H9 (cell line): ENCODE measurements at regions not wholly inside any gene's neighbourhood (a gene's known extent, or its start where the extent isn't known, plus 50 kb on each side); places are given as distances from the start of the nearest gene placed in this dataset.

Source experiments
- DNase-seq: peaks from one replicate; pipeline ENCODE4 v3.0.0-alpha.2; 2017
- H2AFZ ChIP-seq: one replicate; pipeline ENCODE4 v1.6.1; 2013; ENCODE audit warnings: mild to moderate bottlenecking, low read length, control low read depth, moderate library complexity
- H2AK5ac ChIP-seq: 2 replicates; pipeline ENCODE4 v1.6.1; 2013; ENCODE audit warnings: low read length, control low read depth, mixed read lengths; ENCODE audit not compliant: insufficient read length
- H2BK120ac ChIP-seq: one replicate; pipeline ENCODE4 v1.6.1; 2013; ENCODE audit warnings: low read depth, mild to moderate bottlenecking, low read length, control low read depth, inconsistent platforms; ENCODE audit not compliant: poor library complexity, severe bottlenecking
- H2BK12ac ChIP-seq: 2 replicates; pipeline ENCODE4 v1.6.1; 2013; ENCODE audit warnings: low read length, control low read depth, mixed read lengths, low read depth; ENCODE audit not compliant: insufficient read length
- H2BK15ac ChIP-seq: 2 replicates; pipeline ENCODE4 v1.6.1; 2013; ENCODE audit warnings: low read depth, low read length, control low read depth
- H2BK20ac ChIP-seq: one replicate; pipeline ENCODE4 v1.6.1; 2013; ENCODE audit warnings: low read depth, mild to moderate bottlenecking, low read length, control low read depth, inconsistent platforms; ENCODE audit not compliant: poor library complexity, severe bottlenecking
- H2BK5ac ChIP-seq: 2 replicates; pipeline ENCODE4 v1.6.1; 2013; ENCODE audit warnings: low read length, control low read depth, mixed read lengths; ENCODE audit not compliant: insufficient read length
- H3K14ac ChIP-seq: 2 replicates; pipeline ENCODE4 v1.6.1; 2013; ENCODE audit warnings: low read length, control low read depth; ENCODE audit not compliant: insufficient read depth
- H3K18ac ChIP-seq: 2 replicates; pipeline ENCODE4 v1.6.1; 2013; ENCODE audit warnings: low read depth, mild to moderate bottlenecking, mixed read lengths, low read length, control low read depth; ENCODE audit not compliant: insufficient read length
- H3K23ac ChIP-seq: 2 replicates; pipeline ENCODE4 v1.6.1; 2013; ENCODE audit warnings: low read length, control low read depth, mixed read lengths, low read depth; ENCODE audit not compliant: insufficient read length
- H3K23me2 ChIP-seq: 2 replicates; pipeline ENCODE4 v1.6.1; 2013; ENCODE audit warnings: low read depth, mild to moderate bottlenecking, mixed read lengths, low read length, control low read depth; ENCODE audit not compliant: insufficient read length, poor library complexity, severe bottlenecking
- H3K27ac ChIP-seq: 2 replicates; pipeline ENCODE4 v1.5.1; 2013; ENCODE audit warnings: low read length, control low read depth, mixed read lengths, low read depth; ENCODE audit not compliant: insufficient read length
- H3K27me3 ChIP-seq: 2 replicates; pipeline ENCODE4 v1.6.1; 2013; ENCODE audit warnings: low read length, control low read depth, inconsistent platforms; ENCODE audit not compliant: insufficient read depth
- H3K4ac ChIP-seq: 2 replicates; pipeline ENCODE4 v1.6.1; 2013; ENCODE audit warnings: low read depth, mild to moderate bottlenecking, control low read depth, inconsistent platforms, low read length, moderate library complexity
- H3K4me1 ChIP-seq: 2 replicates; pipeline ENCODE4 v1.6.1; 2013; ENCODE audit warnings: low read length, control low read depth, inconsistent platforms; ENCODE audit not compliant: insufficient read depth
- H3K4me2 ChIP-seq: 2 replicates; pipeline ENCODE4 v1.6.1; 2013; ENCODE audit warnings: low read length, control low read depth, mixed read lengths; ENCODE audit not compliant: insufficient read length, insufficient read depth
- H3K56ac ChIP-seq: 2 replicates; pipeline ENCODE4 v1.6.1; 2013; ENCODE audit warnings: low read depth, mild to moderate bottlenecking, mixed read lengths, low read length, control low read depth; ENCODE audit not compliant: insufficient read length
- H3K79me1 ChIP-seq: 2 replicates; pipeline ENCODE4 v1.6.1; 2013; ENCODE audit warnings: low read depth, mild to moderate bottlenecking, moderate library complexity, low read length, control low read depth, inconsistent platforms; ENCODE audit not compliant: insufficient read depth, poor library complexity, severe bottlenecking
- H3K79me2 ChIP-seq: 2 replicates; pipeline ENCODE4 v1.6.1; 2013; ENCODE audit warnings: low read length, control low read depth, inconsistent platforms; ENCODE audit not compliant: insufficient read depth
- H3K9ac ChIP-seq: 2 replicates; pipeline ENCODE4 v1.6.1; 2013; ENCODE audit warnings: low read length, control low read depth, mixed read lengths; ENCODE audit not compliant: insufficient read length; ENCODE audit errors: extremely low read depth
- H3K9me3 ChIP-seq: one replicate; pipeline ENCODE4 v1.6.1; 2013; ENCODE audit warnings: low read depth, low read length, inconsistent platforms; ENCODE audit not compliant: control insufficient read depth
- H3T11ph ChIP-seq: one replicate; pipeline ENCODE4 v1.6.1; 2013; ENCODE audit warnings: mild to moderate bottlenecking, low read length, control low read depth, inconsistent platforms
- H4K20me1 ChIP-seq: one replicate; pipeline ENCODE4 v1.6.1; 2013; ENCODE audit not compliant: control insufficient read depth, insufficient read length, insufficient read depth
- H4K5ac ChIP-seq: 2 replicates; pipeline ENCODE4 v1.6.1; 2013; ENCODE audit warnings: low read depth, mild to moderate bottlenecking, mixed read lengths, low read length, control low read depth; ENCODE audit not compliant: insufficient read length
- H4K8ac ChIP-seq: replicated peaks from 2 replicates; pipeline ENCODE4 v1.6.1; 2013; ENCODE audit warnings: low read length, control low read depth, mixed read lengths, low read depth; ENCODE audit not compliant: insufficient read length
- H4K91ac ChIP-seq: 2 replicates; pipeline ENCODE4 v1.6.1; 2013; ENCODE audit warnings: low read depth, mild to moderate bottlenecking, moderate library complexity, mixed read lengths, low read length, control low read depth; ENCODE audit not compliant: insufficient read length
- H3K27ac Mint-ChIP-seq, 3 experiments: 2 replicates in 2 of 3; 3 replicates in 1 of 3; pipeline ENCODE4 v1.8.0; 2020 to 2021; ENCODE audit warnings: mixed read lengths in 3 of 3, mild to moderate bottlenecking in 1 of 3, moderate library complexity in 1 of 3
- H3K27me3 Mint-ChIP-seq: 2 replicates; pipeline ENCODE4 v1.8.0; 2021; ENCODE audit warnings: low read depth, mild to moderate bottlenecking, moderate library complexity, mixed read lengths
- H3K36me3 Mint-ChIP-seq, 3 experiments: 2 replicates in 2 of 3; 3 replicates in 1 of 3; pipeline ENCODE4 v1.8.0; 2020 to 2021; ENCODE audit warnings: low read depth in 3 of 3, mixed read lengths in 3 of 3; ENCODE audit not compliant: insufficient read depth in 1 of 3
- H3K4me1 Mint-ChIP-seq, 2 experiments: 2 replicates each; pipeline ENCODE4 v1.8.0; 2020; ENCODE audit warnings: mixed read lengths in 2 of 2
- H3K4me3 Mint-ChIP-seq, 2 experiments: 2 replicates in 1 of 2; 3 replicates in 1 of 2; pipeline ENCODE4 v1.8.0; 2020 to 2021; ENCODE audit warnings: mild to moderate bottlenecking in 2 of 2, mixed read lengths in 2 of 2, moderate library complexity in 1 of 2
- H3K9me3 Mint-ChIP-seq, 2 experiments: 2 replicates in 1 of 2; 3 replicates in 1 of 2; pipeline ENCODE4 v1.8.0; 2020; ENCODE audit warnings: mild to moderate bottlenecking in 2 of 2, mixed read lengths in 2 of 2, moderate library complexity in 1 of 2
- WGBS: extraction: QIAGEN DNeasy Blood & Tissue Kit; methylation state at CpG from one replicate; pipeline ENCODE4 v1.1.7; 2013; ENCODE audit warnings: missing lambda C conversion rate, low lambda C conversion rate, mixed read lengths; ENCODE audit not compliant: insufficient read length; ENCODE audit errors: extremely low coverage; 5-methylcytosine and 5-hydroxymethylcytosine counted together
- TF ChIP-seq, protein P1 (sequence below): fragments of 200-600 bp; sonication (generic); conservative IDR thresholded peaks from 3 replicates; pipeline ENCODE4 v1.8.0; 2021; ENCODE audit warnings: antibody characterized with exemption, mild to moderate bottlenecking

- no peak overlapping the region for H2AFZ ChIP-seq
- H3K36me3 Mint-ChIP-seq = no peaks in the 10 kb centered on the region
- no peaks in the 10 kb centered on the region for H3K79me2 ChIP-seq
- H2BK5ac ChIP-seq = no peak overlapping the region
- H4K20me1 ChIP-seq = no peaks in the 10 kb centered on the region
- no peaks in the 10 kb centered on the region for H3K4me1 ChIP-seq
- H3K14ac ChIP-seq = no peak overlapping the region
- no peaks in the 10 kb centered on the region for H3K27me3 ChIP-seq
- WGBS = no CpG with 5 or more reads among the region's 7 CpGs
- H4K8ac ChIP-seq = no peak overlapping the region
- H3K23ac ChIP-seq = no peak overlapping the region
- H3K18ac ChIP-seq = no peak overlapping the region
- no peak for DNase-seq
- TF ChIP-seq, protein P1, sequence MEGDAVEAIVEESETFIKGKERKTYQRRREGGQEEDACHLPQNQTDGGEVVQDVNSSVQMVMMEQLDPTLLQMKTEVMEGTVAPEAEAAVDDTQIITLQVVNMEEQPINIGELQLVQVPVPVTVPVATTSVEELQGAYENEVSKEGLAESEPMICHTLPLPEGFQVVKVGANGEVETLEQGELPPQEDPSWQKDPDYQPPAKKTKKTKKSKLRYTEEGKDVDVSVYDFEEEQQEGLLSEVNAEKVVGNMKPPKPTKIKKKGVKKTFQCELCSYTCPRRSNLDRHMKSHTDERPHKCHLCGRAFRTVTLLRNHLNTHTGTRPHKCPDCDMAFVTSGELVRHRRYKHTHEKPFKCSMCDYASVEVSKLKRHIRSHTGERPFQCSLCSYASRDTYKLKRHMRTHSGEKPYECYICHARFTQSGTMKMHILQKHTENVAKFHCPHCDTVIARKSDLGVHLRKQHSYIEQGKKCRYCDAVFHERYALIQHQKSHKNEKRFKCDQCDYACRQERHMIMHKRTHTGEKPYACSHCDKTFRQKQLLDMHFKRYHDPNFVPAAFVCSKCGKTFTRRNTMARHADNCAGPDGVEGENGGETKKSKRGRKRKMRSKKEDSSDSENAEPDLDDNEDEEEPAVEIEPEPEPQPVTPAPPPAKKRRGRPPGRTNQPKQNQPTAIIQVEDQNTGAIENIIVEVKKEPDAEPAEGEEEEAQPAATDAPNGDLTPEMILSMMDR = no peak
- H2BK20ac ChIP-seq = no peak overlapping the region
- no peak overlapping the region for H3K9ac ChIP-seq
- H3K27ac ChIP-seq = no peak overlapping the region
- no peak overlapping the region for H2BK120ac ChIP-seq
- H3K56ac ChIP-seq = no peak overlapping the region
- H2AK5ac ChIP-seq = no peak overlapping the region
- no peak overlapping the region for H3T11ph ChIP-seq
- H3K4me3 Mint-ChIP-seq = no peak overlapping the region
- H3K23me2 ChIP-seq = no peaks in the 10 kb centered on the region
- no peak overlapping the region for H3K4ac ChIP-seq
- no peak overlapping the region for H2BK12ac ChIP-seq
- H3K27ac Mint-ChIP-seq = no peak overlapping the region
- peaks cover 10% of the 10 kb centered on the region for H3K27me3 Mint-ChIP-seq
- H2BK15ac ChIP-seq = no peak overlapping the region
- H3K79me1 ChIP-seq = no peaks in the 10 kb centered on the region
- H4K91ac ChIP-seq = no peak overlapping the region
- H3K9me3 Mint-ChIP-seq = no peaks in the 10 kb centered on the region; a peak in 2 of 5 replicates
- H3K4me2 ChIP-seq = no peak overlapping the region
- peaks cover 14 to 34% of the 10 kb centered on the region in 2 experiments for H3K4me1 Mint-ChIP-seq
- no peaks in the 10 kb centered on the region for H3K9me3 ChIP-seq
- no peak overlapping the region for H4K5ac ChIP-seq
These were observed 211.8 kb downstream of the TBC1D2B start for GRCh38 chr15:77865701-77866100.
